Mucosa of descending colon (tissue), 3 donors: ENCODE measurements at regions not wholly inside any gene's neighbourhood (a gene's known extent, or its start where the extent isn't known, plus 50 kb on each side); places are given as distances from the start of the nearest gene placed in this dataset.
"Not testable (repeated sequence)": the region's sequence is repeated elsewhere in the genome, so short reads cannot be mapped to it uniquely, and the experiment has no call there.

ENCODE experiments used
- ATAC-seq: fragments of 200-7000 bp; cut with Tn5 transposase; one replicate; pipeline ENCODE4 v1.9.1; 2020; ENCODE audit warnings: mild to moderate bottlenecking, moderate library complexity
- DNase-seq, 3 donors: peaks; one replicate each; pipeline ENCODE4 v3.0.0-alpha.2; 2020
- H3K36me3 ChIP-seq: fragments of 200-600 bp; one replicate; pipeline ENCODE4 v1.8.0; 2021; ENCODE audit warnings: low read depth, mild to moderate bottlenecking
- H3K4me1 ChIP-seq: fragments of 200-600 bp; one replicate; pipeline ENCODE4 v1.8.0; 2021; ENCODE audit warnings: low read depth, mild to moderate bottlenecking
- H3K4me3 ChIP-seq: fragments of 200-600 bp; one replicate; pipeline ENCODE4 v1.8.0; 2021; ENCODE audit warnings: mild to moderate bottlenecking
- H3K9me3 ChIP-seq: fragments of 200-600 bp; one replicate; pipeline ENCODE4 v1.8.0; 2021; ENCODE audit warnings: mild to moderate bottlenecking
- intact Hi-C, 2 donors: fragments of 100-400 bp; cut with DNase I in 1 of 2; cut with micrococcal nuclease in 1 of 2; formaldehyde crosslinking; loops; one replicate each; pipeline versions ENCODE4 v1.11.0 to v1.11.1; 2022; cut with DNase I, micrococcal nuclease
- TF ChIP-seq, protein P1 (sequence below): fragments of 200-600 bp; IDR thresholded peaks from one replicate; pipeline ENCODE4 v1.8.0; 2022; ENCODE audit warnings: antibody characterized with exemption, mild to moderate bottlenecking
- donor health status: DM: no; HTN: no; CAD: no; lungs with moderate emphysema.
- donor health status: DM: no; HTN: no; CAD: no.
- donor health status: DM: no; HTN: yes; CAD: no.

- TF ChIP-seq, protein P1, sequence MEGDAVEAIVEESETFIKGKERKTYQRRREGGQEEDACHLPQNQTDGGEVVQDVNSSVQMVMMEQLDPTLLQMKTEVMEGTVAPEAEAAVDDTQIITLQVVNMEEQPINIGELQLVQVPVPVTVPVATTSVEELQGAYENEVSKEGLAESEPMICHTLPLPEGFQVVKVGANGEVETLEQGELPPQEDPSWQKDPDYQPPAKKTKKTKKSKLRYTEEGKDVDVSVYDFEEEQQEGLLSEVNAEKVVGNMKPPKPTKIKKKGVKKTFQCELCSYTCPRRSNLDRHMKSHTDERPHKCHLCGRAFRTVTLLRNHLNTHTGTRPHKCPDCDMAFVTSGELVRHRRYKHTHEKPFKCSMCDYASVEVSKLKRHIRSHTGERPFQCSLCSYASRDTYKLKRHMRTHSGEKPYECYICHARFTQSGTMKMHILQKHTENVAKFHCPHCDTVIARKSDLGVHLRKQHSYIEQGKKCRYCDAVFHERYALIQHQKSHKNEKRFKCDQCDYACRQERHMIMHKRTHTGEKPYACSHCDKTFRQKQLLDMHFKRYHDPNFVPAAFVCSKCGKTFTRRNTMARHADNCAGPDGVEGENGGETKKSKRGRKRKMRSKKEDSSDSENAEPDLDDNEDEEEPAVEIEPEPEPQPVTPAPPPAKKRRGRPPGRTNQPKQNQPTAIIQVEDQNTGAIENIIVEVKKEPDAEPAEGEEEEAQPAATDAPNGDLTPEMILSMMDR = no peak
- Histone ChIP-seq H3K36me3 (no peaks in the 10 kb centered on the region), H3K4me3 (no peak overlapping the region), H3K4me1 (no peaks in the 10 kb centered on the region), H3K9me3 (no peaks in the 10 kb centered on the region)
- DNase-seq (no peak), ATAC-seq (no peak)
- intact Hi-C loops = no loop called here
Observed at GRCh38 chr10:43923328-43923727, 274.6 kb upstream of the ZNF32 start.

GRCh38 chr10:43922335-43923280 is 273.9 kb upstream of the ZNF32 start:
- no peak overlapping the region for H3K4me3 ChIP-seq
- no peaks in the 10 kb centered on the region for H3K36me3 ChIP-seq
- DNase-seq (no peak), ATAC-seq (no peak)
- intact Hi-C loops = no loop called here
- no peaks in the 10 kb centered on the region for H3K9me3 ChIP-seq
- H3K4me1 ChIP-seq = no peaks in the 10 kb centered on the region
- TF ChIP-seq, protein P1 = no peak

- TF ChIP-seq, protein P1 = no peak
- Histone ChIP-seq H3K4me3 (no peak overlapping the region), H3K9me3 (no peaks in the 10 kb centered on the region), H3K36me3 (no peaks in the 10 kb centered on the region), H3K4me1 (no peaks in the 10 kb centered on the region)
- intact Hi-C loops = no loop called here
- no peak for DNase-seq
- ATAC-seq = no peak
Observed at GRCh38 chr10:43921881-43922280, 273.2 kb upstream of the ZNF32 start.

GRCh38 chr10:43921478-43921877 is 272.8 kb upstream of the ZNF32 start:
- H3K4me3 ChIP-seq = no peak overlapping the region

DNA sequence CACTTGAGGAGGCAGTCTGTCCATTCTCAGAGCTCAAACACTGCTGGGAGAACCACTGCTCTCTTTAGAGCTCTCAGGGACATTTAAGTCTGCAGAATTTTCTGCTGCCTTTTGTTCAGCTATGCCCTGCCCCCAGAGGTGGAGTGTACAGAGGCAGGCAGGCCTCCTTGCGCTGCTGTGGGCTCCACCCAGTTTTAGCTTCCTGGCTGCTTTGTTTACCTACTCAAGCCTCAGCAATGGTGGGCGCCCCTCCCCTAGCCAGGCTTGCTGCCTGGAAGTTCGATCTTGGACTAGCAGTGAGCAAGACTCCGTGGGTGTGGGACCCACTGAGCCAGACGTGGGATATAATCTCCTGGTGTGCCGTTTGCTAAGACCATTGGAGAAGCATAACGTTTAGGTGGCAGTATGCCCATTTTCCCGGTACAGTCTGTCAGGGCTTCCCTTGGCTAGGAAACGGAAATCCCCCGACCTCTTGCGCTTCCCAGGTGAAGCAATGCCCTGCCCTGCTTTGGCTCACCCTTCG is 271.6 kb upstream of the ZNF32 start:
- H3K9me3 ChIP-seq, DNase-seq, H3K4me1 ChIP-seq, intact Hi-C loops, H3K36me3 ChIP-seq, H3K4me3 ChIP-seq, ATAC-seq: not testable (repeated sequence)

More at GRCh38 chr10:43921478-43921877, 272.8 kb upstream of the ZNF32 start:
- TF ChIP-seq, protein P1 = no peak
- intact Hi-C loops = no loop called here
- DNase-seq (no peak), ATAC-seq (no peak)
- no peaks in the 10 kb centered on the region for H3K4me1 ChIP-seq
- no peaks in the 10 kb centered on the region for H3K9me3 ChIP-seq
- no peaks in the 10 kb centered on the region for H3K36me3 ChIP-seq

DNA sequence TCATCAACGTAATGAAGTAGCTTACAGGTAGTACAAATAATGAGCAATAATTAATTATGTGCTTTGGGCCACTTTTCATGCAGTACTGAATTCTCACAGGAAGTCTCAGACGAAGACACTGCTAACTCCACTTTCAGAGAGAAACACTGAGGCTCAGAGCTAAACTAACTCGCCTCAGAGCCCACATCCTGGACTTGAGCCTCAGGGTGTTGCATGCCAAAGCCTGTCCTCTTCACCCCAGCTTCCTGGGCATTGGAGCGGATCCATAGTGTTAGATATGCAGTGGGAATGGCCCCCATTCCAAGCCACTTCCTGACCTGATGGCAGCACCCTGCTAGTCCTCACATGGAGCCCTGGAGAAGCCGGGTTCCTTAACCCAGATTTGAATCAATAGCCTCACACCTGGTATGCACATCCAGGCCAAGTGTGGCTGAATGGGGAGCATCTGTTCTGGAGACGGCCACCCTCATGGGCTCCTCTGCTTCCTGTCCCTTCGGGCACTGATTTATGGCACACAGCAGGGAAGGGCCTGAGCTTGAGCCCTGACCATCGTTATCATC is 265.1 kb upstream of the ZNF32 start:
- Histone ChIP-seq H3K4me1 (no peaks in the 10 kb centered on the region), H3K9me3 (no peaks in the 10 kb centered on the region), H3K4me3 (no peak overlapping the region), H3K36me3 (no peaks in the 10 kb centered on the region)
- intact Hi-C loops = no loop called here
- ATAC-seq = no peak
- no peak for DNase-seq
- TF ChIP-seq, protein P1 = no peak
